T-helper 1 cell treated with Interleukin-12 subunit alpha and Interleukin-12 subunit beta and Interleukin-4 antibody, amounts not matched to agents 30 ng/mL and 1 ng/mL, for 36 hours (primary cell): ENCODE measurements at regions not wholly inside any gene's neighbourhood (a gene's known extent, or its start where the extent isn't known, plus 50 kb on each side); places are given as distances from the start of the nearest gene placed in this dataset.

Experiments
- intact Hi-C: fragments of 100-400 bp; cut with micrococcal nuclease; formaldehyde crosslinking; loops from one replicate; pipeline ENCODE4 v1.15.1; 2024

- intact Hi-C loops, result no loop called here
Observed at GRCh38 chr5:158376679-158377078, 517.7 kb upstream of the CLINT1 start.

GRCh38 chr5:158375531-158375930 is 516.6 kb upstream of the CLINT1 start:
- intact Hi-C loops, result no loop called here

DNA sequence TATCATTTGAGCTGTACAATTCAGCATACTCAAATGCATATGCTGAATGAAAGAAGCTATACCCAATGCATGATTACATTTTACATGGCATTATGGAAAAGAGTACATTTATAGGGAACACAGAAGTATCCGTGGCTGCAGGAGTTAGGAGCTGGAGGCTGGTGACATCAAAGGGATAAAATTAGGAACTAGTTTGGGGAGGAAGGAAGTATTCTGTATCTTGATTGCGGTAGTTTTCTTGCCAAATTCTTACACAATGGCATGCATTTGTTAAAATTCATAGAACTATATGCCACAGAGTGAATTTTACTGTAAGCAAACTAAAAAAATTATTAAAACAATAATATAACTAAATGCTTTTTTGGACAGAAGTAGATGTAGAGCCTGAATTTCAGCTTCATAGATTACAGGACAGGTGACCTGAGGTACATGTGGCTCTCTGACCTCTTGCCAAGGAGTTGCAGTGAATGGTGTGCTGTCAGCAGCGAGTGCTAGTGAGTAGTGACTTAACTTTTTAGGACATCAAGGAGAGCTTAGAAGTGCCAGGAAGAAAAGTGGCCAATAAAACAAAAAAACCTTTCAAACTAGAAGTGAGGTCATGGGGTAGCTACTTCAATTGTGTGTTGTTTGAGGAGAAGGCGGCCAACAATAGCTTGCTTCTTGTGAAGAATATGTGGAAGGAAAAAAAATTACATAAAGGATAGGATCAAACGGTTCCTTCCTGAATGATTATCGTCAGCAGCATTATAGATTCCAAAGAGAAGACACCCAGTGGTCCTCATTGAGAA is 514.9 kb upstream of the CLINT1 start:
- intact Hi-C loops, result no loop called here

DNA sequence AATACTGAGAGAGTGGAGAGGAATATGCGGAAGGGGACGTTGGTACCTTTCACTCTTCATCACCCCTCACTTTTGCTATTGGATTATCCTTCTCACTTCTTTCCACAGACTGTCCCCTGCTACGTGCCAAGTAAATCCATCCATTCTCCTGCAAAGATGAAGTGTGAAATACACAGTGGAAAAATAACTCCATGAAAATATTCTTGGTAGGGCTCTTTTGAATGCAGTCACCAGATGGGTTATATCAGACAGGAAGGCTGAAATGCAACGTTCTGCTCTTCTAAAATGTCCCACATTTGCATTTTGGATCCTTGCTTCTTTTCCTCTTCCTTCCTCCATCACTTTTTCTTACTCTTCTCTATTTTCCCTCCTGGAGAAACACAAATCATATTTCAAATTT is 510.3 kb upstream of the CLINT1 start:
- intact Hi-C loops, result no loop called here

DNA sequence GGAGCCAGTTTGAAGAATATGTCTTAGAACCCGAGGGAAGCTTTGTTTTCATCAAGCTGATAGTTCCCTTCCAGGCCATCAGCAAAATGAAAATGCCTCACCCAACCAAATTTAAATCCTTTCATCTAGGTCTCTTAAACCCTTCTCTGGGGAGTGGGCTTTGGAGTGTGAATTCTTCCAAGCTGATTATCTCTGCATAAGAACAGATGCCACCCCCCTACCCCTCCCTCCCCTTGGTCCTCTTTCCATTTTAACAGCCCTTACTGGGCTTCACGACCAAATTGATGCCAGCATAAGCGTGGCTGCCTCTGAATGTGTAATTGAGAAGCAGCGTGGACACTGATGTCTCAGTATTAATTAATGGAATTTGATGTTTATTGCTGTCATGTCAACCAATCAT is 509.7 kb upstream of the CLINT1 start:
- intact Hi-C loops, result no loop called here

GRCh38 chr5:158364367-158364766 is 505.4 kb upstream of the CLINT1 start:
- intact Hi-C loops, result no loop called here

DNA sequence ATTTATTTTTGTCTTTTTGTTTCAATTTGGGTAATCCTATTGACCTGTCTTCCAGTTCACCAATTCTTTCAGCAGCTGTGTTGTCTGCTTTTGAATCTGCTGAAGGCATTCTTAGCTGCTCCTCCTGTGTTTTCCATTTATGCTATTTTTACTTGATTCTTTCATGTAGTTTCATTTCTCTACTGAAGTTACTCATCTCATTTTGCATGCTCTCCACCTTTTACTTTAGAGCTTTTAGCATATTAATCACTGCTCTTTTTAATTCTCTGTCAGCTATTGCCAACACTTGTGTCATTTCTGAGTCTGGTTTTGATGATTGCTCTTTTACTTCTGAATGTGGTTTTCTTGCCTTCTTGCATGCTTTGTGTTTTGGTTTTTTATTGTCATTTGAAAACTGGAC is 496.0 kb upstream of the CLINT1 start:
- intact Hi-C loops, result no loop called here

- intact Hi-C loops, result no loop called here
Observed at GRCh38 chr5:158351485-158352125, 492.7 kb upstream of the CLINT1 start.

GRCh38 chr5:158349987-158350386 is 491.0 kb upstream of the CLINT1 start:
- intact Hi-C loops, result no loop called here

DNA sequence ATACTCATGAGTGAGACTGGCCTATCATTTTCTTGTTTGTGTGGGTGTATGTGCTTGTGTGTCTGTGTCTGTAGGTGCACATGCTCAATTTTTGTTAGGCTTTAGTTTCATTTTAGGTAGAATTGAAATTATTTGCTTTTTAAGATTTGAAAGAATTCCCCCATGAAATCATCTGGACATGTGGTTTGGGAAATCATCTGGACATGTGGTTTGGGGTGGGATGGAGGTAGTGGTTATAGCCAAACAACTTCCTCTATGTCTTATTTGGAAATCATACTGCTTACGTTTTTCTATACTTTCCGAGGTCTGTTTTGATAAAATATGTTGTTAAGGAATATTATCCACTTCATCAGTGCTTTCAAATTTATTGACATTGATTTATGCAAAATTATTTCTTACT is 485.4 kb upstream of the CLINT1 start:
- intact Hi-C loops, result no loop called here

- intact Hi-C loops, result no loop called here
Observed at GRCh38 chr5:158340608-158341007, 481.7 kb upstream of the CLINT1 start.

- intact Hi-C loops, result no loop called here
Observed at GRCh38 chr5:158326256-158326655, 467.3 kb upstream of the CLINT1 start.

GRCh38 chr5:158324236-158324635 is 465.3 kb upstream of the CLINT1 start:
- intact Hi-C loops, result no loop called here

DNA sequence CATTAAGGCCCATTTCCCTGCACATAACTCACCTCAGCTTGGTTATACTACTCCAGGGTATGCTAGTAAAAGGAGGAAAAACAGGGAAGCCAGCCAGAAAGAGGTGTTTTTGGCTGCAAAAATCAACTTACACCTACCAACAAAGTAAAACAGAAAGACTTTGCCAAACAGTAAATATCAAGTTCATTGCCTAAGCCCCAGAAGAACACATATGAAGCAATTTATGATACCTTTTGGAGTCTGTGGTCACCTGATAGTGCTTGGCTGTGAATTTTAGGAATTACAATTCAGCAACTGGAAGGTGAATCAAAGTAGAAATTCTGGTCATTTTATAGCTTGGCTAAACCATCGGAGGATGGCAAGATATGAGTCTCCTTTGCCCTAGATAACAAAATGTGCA is 463.7 kb upstream of the CLINT1 start:
- intact Hi-C loops, result no loop called here

DNA sequence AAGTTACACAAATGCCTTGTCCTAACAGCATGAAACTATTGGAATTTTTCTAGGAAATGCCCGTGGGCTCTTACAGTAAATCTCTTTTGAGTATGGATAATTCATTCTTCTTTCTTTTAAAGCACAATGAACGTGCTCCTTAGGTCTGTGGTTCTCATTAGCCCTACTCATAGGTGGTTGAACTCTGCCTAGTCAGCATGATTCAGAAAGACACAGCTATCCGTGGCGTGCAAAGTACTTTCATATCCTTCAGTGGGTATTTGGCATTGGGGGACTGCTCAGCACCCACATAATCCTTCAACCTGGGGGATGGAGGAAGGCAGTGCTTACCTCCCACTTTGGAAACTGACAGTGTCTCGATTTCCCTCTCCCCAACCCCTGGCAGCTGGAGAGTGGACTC is 462.0 kb upstream of the CLINT1 start:
- intact Hi-C loops, result no loop called here

GRCh38 chr5:158320178-158320674 is 461.3 kb upstream of the CLINT1 start:
- intact Hi-C loops, result no loop called here

DNA sequence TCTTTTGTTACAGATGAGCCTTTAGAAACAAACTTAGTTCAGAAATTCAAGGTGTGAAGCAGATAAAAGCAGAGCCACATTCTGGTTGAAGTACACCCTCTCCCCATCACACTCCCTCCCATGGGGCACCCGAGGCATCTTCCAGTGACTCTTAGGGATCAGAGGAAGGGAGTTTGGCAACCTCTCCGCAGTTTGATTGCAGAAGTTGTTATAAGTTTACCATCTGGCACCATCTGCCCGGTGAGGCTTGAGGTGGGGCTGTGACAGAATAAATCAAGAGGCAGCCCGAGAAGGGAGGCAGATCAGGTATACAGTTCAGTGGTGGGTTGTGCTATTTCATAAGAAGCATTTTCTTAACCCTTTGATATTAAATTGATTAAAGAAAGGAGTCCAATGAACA is 458.6 kb upstream of the CLINT1 start:
- intact Hi-C loops, result no loop called here

- intact Hi-C loops, result no loop called here
Observed at GRCh38 chr5:158313733-158314464, 455.0 kb upstream of the CLINT1 start.

GRCh38 chr5:158313027-158313732 is 454.2 kb upstream of the CLINT1 start:
- intact Hi-C loops, result no loop called here

DNA sequence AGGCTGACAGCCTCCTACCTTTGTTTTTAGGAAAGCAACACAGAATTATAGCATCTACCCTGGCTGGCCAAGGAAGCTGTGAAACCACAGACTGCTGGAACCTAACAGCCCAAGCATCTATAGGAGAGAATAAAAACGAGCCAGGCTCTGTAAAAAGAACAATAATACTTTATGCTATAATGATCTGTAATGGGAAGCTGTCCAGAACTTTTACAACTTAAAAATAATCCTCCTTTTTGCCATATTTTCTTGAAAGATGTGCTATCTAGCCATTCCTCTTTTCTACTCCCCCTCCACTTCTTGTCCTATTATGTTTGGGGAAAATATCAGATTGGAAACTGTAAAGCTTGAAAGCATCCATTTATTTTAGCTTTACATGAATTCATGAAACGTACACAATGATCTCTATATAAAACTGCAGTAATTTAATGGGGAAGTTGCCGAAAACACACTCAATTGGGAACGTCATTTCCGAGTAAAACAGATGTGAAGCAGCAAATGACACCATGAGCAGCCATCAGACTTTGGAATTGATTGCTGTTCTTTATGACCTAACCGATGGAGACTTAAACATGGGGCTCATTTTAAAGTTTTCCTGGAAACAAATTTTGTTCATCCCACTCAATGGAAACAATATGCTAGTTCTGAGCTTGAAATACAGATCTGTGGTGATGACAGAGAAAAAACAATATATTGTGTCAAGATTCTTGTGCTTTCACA is 450.3 kb upstream of the CLINT1 start:
- intact Hi-C loops, result no loop called here

GRCh38 chr5:158308429-158309025 is 449.6 kb upstream of the CLINT1 start:
- intact Hi-C loops, result no loop called here
